ENCODE measurements at regions not wholly inside any gene's neighbourhood (a gene's known extent, or its start where the extent isn't known, plus 50 kb on each side); places are given as distances from the start of the nearest gene placed in this dataset.

DNA sequence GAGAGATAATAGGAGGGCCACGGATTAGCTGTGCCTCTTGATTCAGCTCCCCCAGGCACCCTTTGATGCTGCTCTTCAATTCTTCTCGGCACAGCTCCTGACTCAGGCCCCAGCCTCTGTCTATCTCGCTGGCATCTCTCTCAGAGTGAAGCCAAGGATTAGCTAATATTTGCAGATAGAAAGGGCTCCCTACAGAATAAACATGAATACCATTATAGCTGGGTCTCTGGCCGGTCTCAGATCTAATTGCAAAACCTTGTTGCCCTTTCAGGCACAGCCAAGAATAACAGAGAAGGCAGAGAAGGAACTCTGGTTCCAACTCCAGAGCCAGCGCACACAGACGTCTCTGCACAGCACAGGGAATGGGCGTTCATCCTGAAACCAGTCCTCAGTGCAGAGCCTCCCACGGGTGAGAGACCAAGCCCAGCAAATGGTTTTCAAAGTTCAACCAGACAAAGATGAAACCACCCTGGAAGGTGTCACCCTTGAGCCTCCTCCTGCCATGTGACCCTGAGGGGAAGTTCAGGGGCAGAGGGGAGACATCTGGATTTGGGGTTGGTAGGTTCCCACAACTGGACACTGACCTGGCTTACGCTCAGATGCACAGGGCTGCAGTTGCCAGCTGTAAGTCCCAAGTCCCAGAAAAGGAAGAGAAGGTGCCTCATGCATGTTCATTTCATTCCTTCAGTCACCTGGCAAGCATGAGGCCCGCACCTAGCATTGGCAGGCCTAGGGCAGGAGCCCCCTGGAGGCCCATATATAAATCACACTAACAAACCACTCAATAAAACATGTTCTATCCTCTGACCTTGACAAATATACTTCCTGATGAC lies 394.0 kb downstream of the NPHP4 start:
- Histone ChIP-seq H3K4me3 (ENCODE audit: low read depth, low read length) (no peak overlapping the region), H3K27ac (no peak overlapping the region)

DNA sequence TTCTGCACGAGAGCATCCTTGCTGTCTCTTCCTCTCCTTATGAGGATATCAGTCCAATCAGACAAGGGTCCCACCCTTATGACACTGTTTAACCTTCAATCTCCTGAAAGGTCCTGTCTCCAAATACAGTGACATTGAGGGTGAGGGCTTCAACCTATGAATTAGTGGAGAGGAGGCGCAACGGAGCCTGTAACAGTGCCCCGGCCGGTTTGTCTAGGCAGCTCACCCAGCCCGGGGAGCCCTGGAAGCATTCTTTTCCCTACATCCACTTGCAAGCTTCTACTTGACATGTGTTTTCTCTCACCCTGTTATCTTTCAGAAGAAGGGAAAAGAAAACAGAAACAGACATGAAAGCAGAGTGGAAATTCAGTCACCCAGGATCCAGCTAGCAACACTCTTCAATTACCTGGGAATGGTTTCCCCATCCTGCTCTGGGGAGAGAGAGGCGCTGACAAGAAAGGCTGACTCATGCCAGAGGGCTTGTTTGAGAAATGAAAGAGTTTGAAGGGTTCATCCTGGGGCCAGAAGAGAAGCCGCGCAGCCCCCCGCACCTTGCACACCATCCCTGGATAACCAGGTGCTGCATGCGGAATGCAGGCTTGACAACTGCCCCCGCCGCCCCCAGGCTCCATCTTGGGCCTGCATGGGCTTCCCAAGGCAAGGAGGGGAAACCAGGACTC lies 394.9 kb downstream of the NPHP4 start:
- Histone ChIP-seq H3K4me2 (ENCODE audit: low read length) (no peak overlapping the region), H3K79me2 (no peaks in the 10 kb centered on the region), H2AFZ (no peak overlapping the region), H3K4me1 (no peaks in the 10 kb centered on the region), H3K27me3 (ENCODE audit: control insufficient read depth, insufficient read depth, low read length) (no peaks in the 10 kb centered on the region), H3K4me3 (ENCODE audit: low read depth, low read length) (no peak overlapping the region), H3K9ac (no peak overlapping the region), H3K9me3 (ENCODE audit: control insufficient read depth, low read length) (no peaks in the 10 kb centered on the region), H3K27ac (no peak overlapping the region), H3K36me3 (ENCODE audit: control insufficient read depth, insufficient read depth, low read length) (no peaks in the 10 kb centered on the region)
- TF ChIP-seq, protein P1, sequence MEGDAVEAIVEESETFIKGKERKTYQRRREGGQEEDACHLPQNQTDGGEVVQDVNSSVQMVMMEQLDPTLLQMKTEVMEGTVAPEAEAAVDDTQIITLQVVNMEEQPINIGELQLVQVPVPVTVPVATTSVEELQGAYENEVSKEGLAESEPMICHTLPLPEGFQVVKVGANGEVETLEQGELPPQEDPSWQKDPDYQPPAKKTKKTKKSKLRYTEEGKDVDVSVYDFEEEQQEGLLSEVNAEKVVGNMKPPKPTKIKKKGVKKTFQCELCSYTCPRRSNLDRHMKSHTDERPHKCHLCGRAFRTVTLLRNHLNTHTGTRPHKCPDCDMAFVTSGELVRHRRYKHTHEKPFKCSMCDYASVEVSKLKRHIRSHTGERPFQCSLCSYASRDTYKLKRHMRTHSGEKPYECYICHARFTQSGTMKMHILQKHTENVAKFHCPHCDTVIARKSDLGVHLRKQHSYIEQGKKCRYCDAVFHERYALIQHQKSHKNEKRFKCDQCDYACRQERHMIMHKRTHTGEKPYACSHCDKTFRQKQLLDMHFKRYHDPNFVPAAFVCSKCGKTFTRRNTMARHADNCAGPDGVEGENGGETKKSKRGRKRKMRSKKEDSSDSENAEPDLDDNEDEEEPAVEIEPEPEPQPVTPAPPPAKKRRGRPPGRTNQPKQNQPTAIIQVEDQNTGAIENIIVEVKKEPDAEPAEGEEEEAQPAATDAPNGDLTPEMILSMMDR (IDR thresholded peaks at IDR 0.05) = no peak

More for the DNA sequence above, 394.0 kb downstream of the NPHP4 start:
- H3K4me2 ChIP-seq (ENCODE audit: low read length) = no peak overlapping the region
- no peaks in the 10 kb centered on the region for H3K79me2 ChIP-seq
- no peaks in the 10 kb centered on the region for H3K9me3 ChIP-seq (ENCODE audit: control insufficient read depth, low read length)
- H3K27me3 ChIP-seq (ENCODE audit: control insufficient read depth, insufficient read depth, low read length) = no peaks in the 10 kb centered on the region
- no peak overlapping the region for H2AFZ ChIP-seq
- H3K4me1 ChIP-seq = no peaks in the 10 kb centered on the region
- TF ChIP-seq, protein P1 (IDR thresholded peaks at IDR 0.05) = no peak
- no peaks in the 10 kb centered on the region for H3K36me3 ChIP-seq (ENCODE audit: control insufficient read depth, insufficient read depth, low read length)
- no peak overlapping the region for H3K9ac ChIP-seq

DNA sequence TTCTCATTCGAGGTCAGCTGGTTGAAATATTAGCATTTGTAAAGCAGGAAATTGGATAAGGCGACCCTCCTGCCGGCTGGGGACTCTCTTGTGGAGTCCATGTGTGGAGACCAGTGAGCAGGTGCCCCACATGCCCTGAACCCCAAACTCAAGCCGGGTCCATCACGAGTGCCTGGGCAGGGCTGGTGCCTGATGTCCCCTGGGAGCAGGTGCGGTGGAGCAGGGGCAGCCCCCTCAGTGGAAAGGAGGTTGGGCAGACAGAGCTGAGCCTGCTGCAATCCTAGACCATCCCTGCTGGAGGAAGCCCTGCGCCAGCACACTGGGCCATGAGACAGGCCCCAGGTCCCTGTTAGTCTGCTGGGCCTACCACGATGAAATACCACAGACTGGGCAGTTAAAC lies 395.6 kb downstream of the NPHP4 start:
- no peaks in the 10 kb centered on the region for H3K79me2 ChIP-seq
- no peak overlapping the region for H3K27ac ChIP-seq
- TF ChIP-seq, protein P1 (IDR thresholded peaks at IDR 0.05) = no peak
- H3K4me2 ChIP-seq (ENCODE audit: low read length) = no peak overlapping the region
- no peaks in the 10 kb centered on the region for H3K27me3 ChIP-seq (ENCODE audit: control insufficient read depth, insufficient read depth, low read length)
- no peaks in the 10 kb centered on the region for H3K9me3 ChIP-seq (ENCODE audit: control insufficient read depth, low read length)
- H3K4me1 ChIP-seq = no peaks in the 10 kb centered on the region
- no peak overlapping the region for H3K4me3 ChIP-seq (ENCODE audit: low read depth, low read length)
- H2AFZ ChIP-seq = no peak overlapping the region
- no peaks in the 10 kb centered on the region for H3K36me3 ChIP-seq (ENCODE audit: control insufficient read depth, insufficient read depth, low read length)
- H3K9ac ChIP-seq = no peak overlapping the region

DNA sequence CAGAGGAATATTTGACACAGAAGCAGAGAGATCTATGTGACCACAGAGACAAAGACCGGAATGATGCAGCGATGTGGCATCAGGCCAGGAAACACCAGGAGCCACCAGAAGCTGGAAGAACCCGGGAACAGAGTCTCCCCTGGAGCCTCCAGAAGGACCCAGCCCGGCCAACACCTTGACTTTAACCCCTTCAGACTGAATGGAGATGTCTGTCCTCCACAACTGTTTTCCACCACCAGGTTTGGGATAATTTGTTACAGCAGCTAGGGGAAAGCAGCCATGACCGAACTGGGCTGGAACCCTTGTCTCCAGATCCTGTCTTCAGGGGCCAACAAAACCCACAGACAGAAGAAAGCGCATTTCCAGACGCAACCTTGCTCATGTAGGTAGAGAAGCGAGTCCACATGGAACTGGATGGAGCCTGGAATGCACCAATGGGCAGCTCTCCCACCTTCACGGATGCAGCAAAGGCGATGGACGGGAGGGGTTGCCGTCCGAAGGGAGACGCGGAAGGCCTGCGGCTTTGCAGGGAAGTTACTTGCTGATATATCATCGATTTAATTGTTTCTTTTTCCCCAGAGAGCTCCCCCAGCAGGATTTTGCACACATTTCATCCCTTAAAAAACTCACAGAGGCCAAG lies 396.6 kb downstream of the NPHP4 start:
- H2AFZ ChIP-seq = no peak overlapping the region
- H3K4me3 ChIP-seq (ENCODE audit: low read depth, low read length) = no peak overlapping the region
- no peaks in the 10 kb centered on the region for H3K4me1 ChIP-seq
- no peaks in the 10 kb centered on the region for H3K36me3 ChIP-seq (ENCODE audit: control insufficient read depth, insufficient read depth, low read length)
- no peak overlapping the region for H3K27ac ChIP-seq
- TF ChIP-seq, protein P1 (IDR thresholded peaks at IDR 0.05) = no peak
- no peaks in the 10 kb centered on the region for H3K27me3 ChIP-seq (ENCODE audit: control insufficient read depth, insufficient read depth, low read length)
- no peak overlapping the region for H3K9ac ChIP-seq
- no peak overlapping the region for H3K4me2 ChIP-seq (ENCODE audit: low read length)
- H3K9me3 ChIP-seq (ENCODE audit: control insufficient read depth, low read length) = no peaks in the 10 kb centered on the region
- H3K79me2 ChIP-seq = no peaks in the 10 kb centered on the region
